Cardiac fibroblast (primary cell): ENCODE measurements at regions not wholly inside any gene's neighbourhood (a gene's known extent, or its start where the extent isn't known, plus 50 kb on each side); places are given as distances from the start of the nearest gene placed in this dataset.

Source experiments
- DNase-seq, 2 donors: peaks; one replicate each; pipeline versions ENCODE4 v3.0.0 to v3.0.0-alpha.2; 2010; ENCODE audit warnings: low read depth in 2 of 2
- H3K4me3 ChIP-seq, 2 donors: replicated peaks in 1 of 2; 1 replicate in 1 of 2; 2 replicates in 1 of 2; pipeline ENCODE4 v1.5.1; 2011; ENCODE audit warnings: low read depth in 2 of 2, low read length in 2 of 2, mild to moderate bottlenecking in 2 of 2, moderate library complexity in 1 of 2
- CTCF ChIP-seq: IDR thresholded peaks from one replicate; pipeline ENCODE4 v1.5.1; 2011; ENCODE audit warnings: low read depth, mild to moderate bottlenecking, low read length, inconsistent platforms

- no peak for DNase-seq
- no peak for TF ChIP-seq CTCF
- H3K4me3 ChIP-seq: no peak overlapping the region
These were observed 1178.9 kb upstream of the WWC1 start for GRCh38 chr5:167112556-167112955.

- DNase-seq: no peak
- TF ChIP-seq CTCF: no peak
- H3K4me3 ChIP-seq: no peak overlapping the region
These were observed 1169.2 kb upstream of the WWC1 start for GRCh38 chr5:167122267-167122666.

GRCh38 chr5:167123126-167123525, 1168.3 kb upstream of the WWC1 start:
- TF ChIP-seq CTCF: no peak
- no peak for DNase-seq
- no peak overlapping the region for H3K4me3 ChIP-seq

- no peak for DNase-seq
- H3K4me3 ChIP-seq: no peak overlapping the region
- no peak for TF ChIP-seq CTCF
These were observed 1162.9 kb upstream of the WWC1 start for GRCh38 chr5:167128581-167128980.

GRCh38 chr5:167140548-167141291, 1150.7 kb upstream of the WWC1 start:
- DNase-seq: no peak
- TF ChIP-seq CTCF: no peak
- H3K4me3 ChIP-seq: no peak overlapping the region

DNA sequence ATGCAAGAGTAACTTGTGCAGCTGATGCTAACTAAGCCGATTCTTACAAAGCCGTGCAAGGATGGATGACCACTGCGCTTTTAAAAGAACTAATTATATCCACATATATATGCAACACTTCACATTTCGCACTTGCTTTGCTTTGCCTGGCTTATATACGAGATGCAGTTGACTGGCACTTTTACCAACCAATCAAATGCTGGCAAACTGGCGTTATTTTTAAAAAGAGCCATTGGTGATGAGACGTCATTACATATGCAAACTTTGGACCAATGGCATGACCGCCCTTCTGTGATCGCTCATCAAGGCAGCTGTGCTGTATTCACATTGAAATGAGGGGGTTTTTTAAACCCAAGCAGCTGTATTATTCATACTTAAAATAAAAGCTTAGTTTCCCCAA, 1147.7 kb upstream of the WWC1 start:
- TF ChIP-seq CTCF: no peak
- H3K4me3 ChIP-seq: no peak overlapping the region
- DNase-seq: no peak

DNA sequence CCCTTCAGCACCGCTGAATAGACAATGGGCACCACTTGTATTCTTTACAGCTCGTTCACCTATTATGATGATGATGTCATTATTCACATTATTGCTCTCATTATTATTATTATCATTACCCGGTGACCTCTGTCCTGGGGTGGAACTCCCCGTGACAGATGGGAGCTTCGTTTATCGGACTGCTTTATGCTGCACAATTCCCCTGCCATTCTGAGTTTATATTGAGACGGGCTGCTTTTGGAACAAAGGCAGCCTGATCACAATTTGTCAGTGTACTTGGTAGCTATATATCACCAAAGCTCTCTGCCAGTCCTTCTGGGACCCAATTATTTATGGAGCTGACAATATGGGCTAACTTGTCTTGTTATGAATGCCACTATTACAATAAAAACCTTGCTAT, 1145.6 kb upstream of the WWC1 start:
- DNase-seq: no peak
- no peak for TF ChIP-seq CTCF
- H3K4me3 ChIP-seq: no peak overlapping the region
